ENCODE measurements at regions not wholly inside any gene's neighbourhood (a gene's known extent, or its start where the extent isn't known, plus 50 kb on each side); places are given as distances from the start of the nearest gene placed in this dataset.

DNA sequence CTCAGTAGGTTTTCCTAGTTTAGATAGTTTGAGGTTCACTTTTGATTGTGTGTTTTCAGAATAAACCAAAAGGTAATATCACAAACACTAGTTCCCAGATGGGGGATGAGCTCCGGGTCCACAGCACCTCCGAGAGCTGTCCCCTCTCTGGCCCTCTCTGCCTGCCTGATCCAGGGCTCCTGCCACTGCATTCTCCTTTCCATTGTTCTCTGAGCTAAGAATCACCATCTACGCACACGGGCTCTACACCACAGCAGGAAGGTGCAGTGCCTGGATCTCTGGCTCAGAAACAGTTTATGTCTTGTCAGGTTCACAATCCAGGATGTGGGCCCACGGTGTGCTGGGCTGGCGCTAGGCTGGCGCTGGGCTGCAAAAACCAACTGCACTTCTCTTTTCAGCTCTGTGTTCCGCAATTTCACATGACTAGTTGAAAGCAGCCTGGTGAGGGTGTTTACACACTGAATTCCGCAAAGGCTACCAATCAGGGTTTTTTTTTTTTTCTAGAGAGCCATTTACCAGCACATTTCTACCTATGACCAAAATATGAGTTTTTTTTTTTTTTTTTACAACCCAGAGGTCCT is 167.5 kb downstream of the SOD2 start:
- H3K4me3 ChIP-seq (replicated peaks in 1 of 4; ENCODE audit: control extremely low read depth in 1 of 4, insufficient read depth in 1 of 4, low read depth in 3 of 4, low read length in 4 of 4): no peak overlapping the region
- no peak overlapping the region for H3K27ac ChIP-seq (ENCODE audit: insufficient read depth, low read length)
- no peaks in the 10 kb centered on the region for H3K27me3 ChIP-seq (ENCODE audit: control insufficient read depth, insufficient read depth, low read length)
- H3K4me1 ChIP-seq (ENCODE audit: control insufficient read depth, extremely low read depth, insufficient read depth, low read length): no peaks in the 10 kb centered on the region
- H2AFZ ChIP-seq (ENCODE audit: low read length): no peak overlapping the region
- no peaks in the 10 kb centered on the region for H4K20me1 ChIP-seq (ENCODE audit: control insufficient read depth, extremely low read depth, insufficient read depth, low read length)
- TF ChIP-seq EZH2 (IDR thresholded peaks at IDR 0.05; ENCODE audit: low read length, missing control alignments): no peak
- TF ChIP-seq, protein P1, sequence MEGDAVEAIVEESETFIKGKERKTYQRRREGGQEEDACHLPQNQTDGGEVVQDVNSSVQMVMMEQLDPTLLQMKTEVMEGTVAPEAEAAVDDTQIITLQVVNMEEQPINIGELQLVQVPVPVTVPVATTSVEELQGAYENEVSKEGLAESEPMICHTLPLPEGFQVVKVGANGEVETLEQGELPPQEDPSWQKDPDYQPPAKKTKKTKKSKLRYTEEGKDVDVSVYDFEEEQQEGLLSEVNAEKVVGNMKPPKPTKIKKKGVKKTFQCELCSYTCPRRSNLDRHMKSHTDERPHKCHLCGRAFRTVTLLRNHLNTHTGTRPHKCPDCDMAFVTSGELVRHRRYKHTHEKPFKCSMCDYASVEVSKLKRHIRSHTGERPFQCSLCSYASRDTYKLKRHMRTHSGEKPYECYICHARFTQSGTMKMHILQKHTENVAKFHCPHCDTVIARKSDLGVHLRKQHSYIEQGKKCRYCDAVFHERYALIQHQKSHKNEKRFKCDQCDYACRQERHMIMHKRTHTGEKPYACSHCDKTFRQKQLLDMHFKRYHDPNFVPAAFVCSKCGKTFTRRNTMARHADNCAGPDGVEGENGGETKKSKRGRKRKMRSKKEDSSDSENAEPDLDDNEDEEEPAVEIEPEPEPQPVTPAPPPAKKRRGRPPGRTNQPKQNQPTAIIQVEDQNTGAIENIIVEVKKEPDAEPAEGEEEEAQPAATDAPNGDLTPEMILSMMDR (conservative IDR thresholded peaks at IDR 0.05 in 1 of 2, IDR thresholded peaks at IDR 0.05 in 1 of 2; ENCODE audit: low read depth in 1 of 2, low read length in 2 of 2): no peak
- H3K9me3 ChIP-seq (ENCODE audit: control insufficient read depth, insufficient read depth, low read depth, low read length): no peaks in the 10 kb centered on the region
- no peak overlapping the region for H3K9ac ChIP-seq (ENCODE audit: insufficient read depth, low read length)
- DNase-seq (ENCODE audit: low read depth in 2 of 2): no peak
- no peaks in the 10 kb centered on the region for H3K79me2 ChIP-seq (ENCODE audit: control insufficient read depth, insufficient read depth, low read length)
- H3K36me3 ChIP-seq (ENCODE audit: control insufficient read depth, insufficient read depth, low read length): no peaks in the 10 kb centered on the region
- no peak overlapping the region for H3K4me2 ChIP-seq (ENCODE audit: extremely low read depth, insufficient read depth, low read length)

- no peaks in the 10 kb centered on the region for H3K79me2 ChIP-seq (ENCODE audit: control insufficient read depth, insufficient read depth, low read length)
- H3K4me1 ChIP-seq (ENCODE audit: control insufficient read depth, extremely low read depth, insufficient read depth, low read length): no peaks in the 10 kb centered on the region
- no peak overlapping the region for H3K27ac ChIP-seq (ENCODE audit: insufficient read depth, low read length)
- no peak overlapping the region for H3K4me3 ChIP-seq (replicated peaks in 1 of 4; ENCODE audit: control extremely low read depth in 1 of 4, insufficient read depth in 1 of 4, low read depth in 3 of 4, low read length in 4 of 4)
- H3K27me3 ChIP-seq (ENCODE audit: control insufficient read depth, insufficient read depth, low read length): no peaks in the 10 kb centered on the region
- H3K9ac ChIP-seq (ENCODE audit: insufficient read depth, low read length): no peak overlapping the region
- no peaks in the 10 kb centered on the region for H3K9me3 ChIP-seq (ENCODE audit: control insufficient read depth, insufficient read depth, low read depth, low read length)
- TF ChIP-seq, protein P1 (conservative IDR thresholded peaks at IDR 0.05 in 1 of 2, IDR thresholded peaks at IDR 0.05 in 1 of 2; ENCODE audit: low read depth in 1 of 2, low read length in 2 of 2): no peak
- TF ChIP-seq EZH2 (IDR thresholded peaks at IDR 0.05; ENCODE audit: low read length, missing control alignments): no peak
- H3K36me3 ChIP-seq (ENCODE audit: control insufficient read depth, insufficient read depth, low read length): no peaks in the 10 kb centered on the region
- no peak overlapping the region for H2AFZ ChIP-seq (ENCODE audit: low read length)
- H3K4me2 ChIP-seq (ENCODE audit: extremely low read depth, insufficient read depth, low read length): no peak overlapping the region
- H4K20me1 ChIP-seq (ENCODE audit: control insufficient read depth, extremely low read depth, insufficient read depth, low read length): no peaks in the 10 kb centered on the region
- DNase-seq (ENCODE audit: low read depth in 2 of 2): no peak
These were observed 170.0 kb downstream of the SOD2 start for GRCh38 chr6:159522877-159523547.

DNA sequence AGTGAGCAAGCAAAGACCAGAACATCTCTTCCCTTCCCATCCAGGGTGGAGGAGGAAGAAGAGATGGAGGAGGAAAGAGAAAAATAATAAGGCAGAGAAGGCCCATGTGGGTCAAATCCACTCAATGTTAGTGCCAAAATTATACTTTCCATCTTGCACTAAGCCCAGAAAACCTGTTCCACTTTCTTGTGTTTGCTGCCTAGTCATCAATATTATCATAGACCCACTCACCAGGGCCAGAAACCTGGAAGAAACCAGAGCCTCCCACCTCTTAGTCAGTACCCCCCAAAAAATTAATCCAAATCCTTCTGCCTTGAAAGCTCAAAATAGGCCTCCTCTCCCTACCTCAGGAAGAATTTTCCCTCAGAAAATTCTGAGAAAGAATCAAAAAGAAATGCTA is 171.1 kb downstream of the SOD2 start:
- no peaks in the 10 kb centered on the region for H3K79me2 ChIP-seq (ENCODE audit: control insufficient read depth, insufficient read depth, low read length)
- TF ChIP-seq, protein P1 (conservative IDR thresholded peaks at IDR 0.05 in 1 of 2, IDR thresholded peaks at IDR 0.05 in 1 of 2; ENCODE audit: low read depth in 1 of 2, low read length in 2 of 2): no peak
- no peak for TF ChIP-seq EZH2 (IDR thresholded peaks at IDR 0.05; ENCODE audit: low read length, missing control alignments)

More for the DNA sequence above, 171.1 kb downstream of the SOD2 start:
- Histone ChIP-seq H3K4me1 (ENCODE audit: control insufficient read depth, extremely low read depth, insufficient read depth, low read length) (no peaks in the 10 kb centered on the region), H3K4me3 (replicated peaks in 1 of 4; ENCODE audit: control extremely low read depth in 1 of 4, insufficient read depth in 1 of 4, low read depth in 3 of 4, low read length in 4 of 4) (no peak overlapping the region), H3K27me3 (ENCODE audit: control insufficient read depth, insufficient read depth, low read length) (no peaks in the 10 kb centered on the region), H3K27ac (ENCODE audit: insufficient read depth, low read length) (no peak overlapping the region), H3K36me3 (ENCODE audit: control insufficient read depth, insufficient read depth, low read length) (no peaks in the 10 kb centered on the region), H4K20me1 (ENCODE audit: control insufficient read depth, extremely low read depth, insufficient read depth, low read length) (no peaks in the 10 kb centered on the region), H3K9me3 (ENCODE audit: control insufficient read depth, insufficient read depth, low read depth, low read length) (no peaks in the 10 kb centered on the region), H3K4me2 (ENCODE audit: extremely low read depth, insufficient read depth, low read length) (no peak overlapping the region), H3K9ac (ENCODE audit: insufficient read depth, low read length) (no peak overlapping the region), H2AFZ (ENCODE audit: low read length) (no peak overlapping the region)
- no peak for DNase-seq (ENCODE audit: low read depth in 2 of 2)
